ENCODE measurements at regions not wholly inside any gene's neighbourhood (a gene's known extent, or its start where the extent isn't known, plus 50 kb on each side); places are given as distances from the start of the nearest gene placed in this dataset.
"Not testable (repeated sequence)": the region's sequence is repeated elsewhere in the genome, so short reads cannot be mapped to it uniquely, and the experiment has no call there.

DNA sequence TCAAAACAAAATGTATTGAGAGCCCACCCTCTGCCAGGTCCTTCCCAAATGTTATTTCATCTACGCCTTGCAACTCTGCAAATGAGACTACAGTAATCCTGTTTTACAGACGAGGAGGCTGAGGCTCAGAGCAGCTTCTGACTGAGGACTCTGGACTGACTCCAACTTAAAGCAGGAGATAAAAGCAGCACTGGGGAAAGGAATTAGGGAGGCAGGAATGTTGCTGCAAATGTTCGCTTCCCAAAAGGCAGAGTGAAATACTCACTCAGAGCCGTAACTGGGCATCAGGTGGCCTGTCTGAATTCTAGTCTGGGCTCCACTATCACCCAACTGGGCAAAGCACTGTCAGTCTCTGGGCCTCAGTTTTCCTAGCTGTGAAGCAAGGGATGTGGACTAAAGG lies 94.7 kb upstream of the SRD5A3 start:
- DNase-seq (ENCODE audit: low read depth) = no peak

DNA sequence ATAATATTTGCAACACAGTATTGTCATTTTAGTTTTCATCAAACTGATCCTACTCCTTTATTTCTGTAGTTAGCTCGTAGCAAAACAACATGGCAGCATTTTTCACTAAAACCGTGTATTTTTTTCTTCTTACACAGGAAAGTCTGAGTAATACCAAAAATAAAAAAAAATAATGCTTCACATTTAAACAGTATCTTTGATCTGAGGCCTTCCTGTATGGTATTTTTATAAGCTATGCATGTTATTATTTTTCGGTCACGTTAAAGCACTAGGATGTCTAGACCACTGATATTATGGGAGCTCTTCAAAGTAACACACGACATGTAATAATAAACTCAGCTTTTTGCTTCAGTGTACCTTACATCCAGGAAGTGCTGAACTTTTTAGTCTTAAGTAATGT lies 94.1 kb upstream of the SRD5A3 start:
- DNase-seq (ENCODE audit: low read depth) = no peak

- no peak for DNase-seq (ENCODE audit: low read depth)
These were observed 92.0 kb upstream of the SRD5A3 start for GRCh38 chr4:55253948-55254593.

DNA sequence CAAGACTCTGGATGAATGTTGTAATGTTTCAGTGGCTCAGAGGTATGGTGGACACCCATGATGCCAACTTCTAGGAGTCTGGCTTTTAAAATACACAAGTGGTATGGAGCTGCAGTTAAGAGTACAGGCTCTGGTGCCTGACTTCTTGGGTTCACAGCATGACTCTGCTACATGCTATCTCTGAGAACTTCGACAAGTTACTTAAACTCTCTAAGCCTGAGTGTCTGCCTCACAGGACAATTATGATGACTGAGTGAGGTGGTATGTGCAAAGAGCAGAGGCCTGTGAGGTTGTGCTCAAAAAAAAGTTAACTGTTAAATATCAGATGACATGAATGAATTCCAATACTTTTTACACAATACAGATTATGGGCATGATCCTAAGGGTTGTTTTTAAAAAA lies 90.9 kb upstream of the SRD5A3 start:
- DNase-seq (ENCODE audit: low read depth) = peak; percentile 70

DNA sequence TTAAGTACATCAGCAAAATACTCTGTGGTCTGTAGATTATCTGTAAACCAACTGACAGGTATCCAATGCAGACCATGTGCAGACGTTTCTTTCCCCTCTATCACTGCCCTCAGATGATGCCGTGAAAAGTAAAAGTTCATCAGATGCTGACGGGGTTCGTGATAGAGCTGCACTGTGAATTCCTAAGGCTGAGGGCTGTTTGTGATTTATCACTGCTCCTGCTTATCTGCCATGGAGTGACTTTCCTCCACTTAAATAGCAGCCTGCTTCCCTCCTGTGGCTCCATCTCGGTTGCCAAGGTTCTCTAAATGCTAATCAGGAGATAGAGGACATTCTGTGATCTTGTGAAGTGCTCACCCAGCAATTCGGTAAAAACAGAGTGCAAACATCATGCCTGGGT lies 89.3 kb upstream of the SRD5A3 start:
- DNase-seq (ENCODE audit: low read depth) = no peak

GRCh38 chr4:55258152-55258865 lies 87.7 kb upstream of the SRD5A3 start:
- no peak for DNase-seq (ENCODE audit: low read depth)

DNA sequence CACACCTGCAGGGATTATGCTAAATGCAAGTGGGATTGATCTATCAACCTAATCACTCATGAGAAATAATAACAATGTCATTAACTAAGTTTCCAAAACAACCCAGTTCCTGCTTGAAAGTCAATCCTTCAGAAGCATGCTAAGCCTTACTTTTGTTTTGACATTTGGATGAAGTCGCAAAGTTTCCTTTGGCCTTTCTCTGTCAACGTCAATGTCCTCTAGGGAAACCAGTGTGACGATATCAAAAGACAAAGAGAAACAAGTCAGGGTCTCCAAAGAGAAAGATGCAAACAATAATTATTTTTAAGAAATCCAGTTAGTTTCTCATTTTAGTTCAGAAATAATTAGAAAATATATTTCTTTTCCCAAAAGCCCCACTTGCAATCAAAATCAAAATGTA lies 86.7 kb upstream of the SRD5A3 start:
- no peak for DNase-seq (ENCODE audit: low read depth)

- DNase-seq (ENCODE audit: low read depth) = no peak
These were observed 76.6 kb upstream of the SRD5A3 start for GRCh38 chr4:55269470-55269869.

- DNase-seq (ENCODE audit: low read depth) = no peak
These were observed 76.0 kb upstream of the SRD5A3 start for GRCh38 chr4:55269995-55270394.

DNA sequence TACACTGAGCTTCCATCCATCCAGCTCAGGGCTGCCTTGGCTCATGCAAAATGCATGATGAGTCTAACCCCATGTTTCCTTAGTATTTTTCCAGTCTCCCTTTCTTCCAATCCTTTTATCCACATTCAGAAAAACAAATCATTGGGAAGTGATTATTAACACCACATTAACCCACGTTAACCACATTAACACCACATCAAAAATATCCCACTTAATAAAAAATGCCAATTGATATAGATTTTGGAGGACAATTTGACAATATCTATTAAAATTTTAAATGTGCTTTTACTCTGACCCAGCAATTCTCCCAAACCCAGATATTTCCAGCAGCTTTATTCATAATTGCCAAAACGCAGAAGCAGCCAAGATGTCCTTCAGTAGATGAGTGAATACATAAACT lies 75.6 kb upstream of the SRD5A3 start:
- DNase-seq (ENCODE audit: low read depth) = no peak

GRCh38 chr4:55272102-55272501 lies 73.9 kb upstream of the SRD5A3 start:
- no peak for DNase-seq (ENCODE audit: low read depth)

DNA sequence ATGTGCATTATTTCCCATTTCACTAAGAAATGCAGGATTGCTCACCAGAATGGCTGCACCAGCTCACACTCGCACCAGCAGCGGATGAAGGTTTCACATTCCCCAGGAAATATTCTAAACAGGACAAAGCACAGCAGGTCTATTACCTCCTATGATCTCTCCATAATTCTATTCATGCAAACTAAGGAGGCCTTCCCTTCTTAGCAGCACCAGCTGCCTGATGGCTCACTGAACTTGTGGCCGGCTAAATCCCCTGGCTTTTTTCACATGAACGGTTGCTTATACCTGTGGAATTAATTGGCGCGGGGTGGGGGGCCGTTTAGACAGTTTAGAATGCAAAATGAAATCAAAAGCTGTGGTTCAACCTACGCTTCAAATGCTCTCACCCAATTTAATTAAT lies 73.5 kb upstream of the SRD5A3 start:
- no peak for DNase-seq (ENCODE audit: low read depth)

DNA sequence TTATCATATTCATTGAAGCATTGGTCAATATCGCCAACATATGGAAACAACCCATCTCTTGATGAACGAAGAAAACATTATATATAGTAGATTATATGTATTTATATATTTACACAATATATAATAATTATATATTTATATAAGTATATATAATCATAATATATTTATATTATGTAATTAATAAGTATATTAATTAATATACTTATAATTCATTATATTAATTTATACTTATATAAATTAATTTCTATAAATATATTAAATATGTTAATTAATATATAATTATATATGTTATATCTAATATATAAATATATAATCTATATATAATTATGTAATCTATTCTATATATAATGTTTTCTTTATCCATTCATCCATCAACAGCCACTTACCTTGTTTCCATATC lies 69.0 kb upstream of the SRD5A3 start:
- no peak for DNase-seq (ENCODE audit: low read depth)

DNA sequence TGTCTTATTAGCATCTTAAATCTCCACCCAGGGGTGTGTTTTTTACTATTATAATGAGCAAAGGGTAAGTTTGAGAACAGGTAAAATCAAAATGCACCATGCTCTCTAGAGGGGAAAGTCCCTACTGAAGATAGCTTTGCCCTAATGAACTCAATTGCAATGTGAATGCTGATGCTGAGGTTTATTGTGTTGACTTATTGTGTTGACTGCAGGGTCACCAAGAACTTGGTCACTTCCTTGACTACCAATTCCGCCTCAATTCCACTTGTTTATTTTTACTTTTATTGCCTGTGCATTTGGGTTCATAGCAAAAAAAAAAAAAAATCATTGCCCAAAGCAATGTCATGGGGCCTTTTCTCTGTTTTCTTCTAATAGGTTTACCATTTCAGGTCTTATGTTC lies 67.7 kb upstream of the SRD5A3 start:
- DNase-seq (ENCODE audit: low read depth) = no peak

GRCh38 chr4:55280474-55280873 lies 65.6 kb upstream of the SRD5A3 start:
- not testable (repeated sequence) for DNase-seq (ENCODE audit: low read depth)

- DNase-seq (ENCODE audit: low read depth) = not testable (repeated sequence)
These were observed 64.8 kb upstream of the SRD5A3 start for GRCh38 chr4:55281118-55281683.

DNA sequence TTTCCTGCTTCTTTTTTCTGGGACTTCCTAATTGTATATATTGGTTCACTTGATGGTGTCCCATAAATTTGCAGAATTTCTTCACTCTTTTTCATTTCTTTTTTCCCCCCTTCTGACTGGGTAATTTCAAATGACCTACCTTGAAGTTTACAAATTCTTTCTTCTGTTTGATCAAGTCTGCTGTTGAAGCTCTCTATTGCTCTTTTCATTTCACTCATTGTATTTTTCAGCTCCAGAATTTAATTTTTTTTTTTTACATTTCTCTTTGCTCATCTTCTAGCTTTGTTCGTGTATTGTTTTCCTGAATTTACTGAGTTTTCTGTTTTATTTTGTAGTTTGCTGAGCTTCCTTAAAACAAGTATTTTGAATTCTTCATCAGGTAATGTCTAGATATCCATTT lies 61.7 kb upstream of the SRD5A3 start:
- DNase-seq (ENCODE audit: low read depth) = no peak

- no peak for DNase-seq (ENCODE audit: low read depth)
These were observed 54.8 kb upstream of the SRD5A3 start for GRCh38 chr4:55291227-55291640.

DNA sequence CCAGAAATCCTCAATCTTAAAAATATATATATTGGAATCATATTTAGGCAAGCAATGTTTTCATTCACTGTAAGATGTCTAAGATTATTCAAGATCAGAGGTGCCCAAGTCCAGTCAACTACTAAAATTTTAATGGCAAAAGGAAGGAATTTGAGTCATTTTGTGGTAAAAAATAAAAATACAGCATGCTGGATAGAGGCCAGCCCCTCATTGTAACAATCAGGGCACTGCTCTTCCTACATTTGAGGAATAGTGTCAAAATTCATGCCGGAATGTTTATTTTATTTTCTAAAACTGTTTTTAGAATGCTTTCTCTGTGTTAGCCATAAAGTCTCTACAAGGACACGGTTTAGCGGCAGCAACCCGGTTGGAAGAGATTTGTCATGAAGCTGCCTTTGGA lies 49.9 kb upstream of the SRD5A3 start:
- no peak for DNase-seq (ENCODE audit: low read depth)
